ENCODE measurements at regions not wholly inside any gene's neighbourhood (a gene's known extent, or its start where the extent isn't known, plus 50 kb on each side); places are given as distances from the start of the nearest gene placed in this dataset.

DNA sequence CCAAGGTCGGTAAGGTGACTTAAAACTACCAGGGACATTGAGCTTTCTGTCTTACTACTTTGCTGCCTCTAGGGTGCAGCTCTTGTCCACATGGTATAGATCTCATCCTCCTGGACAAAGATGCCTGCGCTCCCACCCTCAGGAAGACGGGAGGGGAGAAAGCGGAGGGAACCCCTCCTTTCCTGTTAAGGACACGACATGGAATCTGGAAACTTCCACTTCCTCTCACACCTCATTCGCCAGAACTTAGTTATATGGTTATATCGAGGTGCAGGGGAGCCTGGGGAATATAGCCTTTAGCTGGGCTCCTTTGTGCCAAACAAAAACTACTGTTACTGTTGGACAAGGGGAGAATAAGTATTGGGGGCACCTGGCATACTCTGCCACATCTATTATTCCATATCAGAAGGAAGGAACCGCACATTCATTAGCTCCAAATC is 224.3 kb upstream of the TSHZ2 start:
- Histone ChIP-seq H3K79me2 (ENCODE audit: insufficient read depth, low read length) (no peaks in the 10 kb centered on the region), H2AFZ (ENCODE audit: low read depth, low read length, poor library complexity, severe bottlenecking) (no peak overlapping the region), H3K4me2 (ENCODE audit: low read length) (no peak overlapping the region), H3K36me3 (ENCODE audit: control insufficient read depth in 1 of 2, insufficient read depth in 2 of 2, low read length in 2 of 2) (no peaks in the 10 kb centered on the region), H3K9ac (ENCODE audit: low read length) (no peak overlapping the region), H3K27me3 (ENCODE audit: insufficient read depth, low read length) (no peaks in the 10 kb centered on the region), H3K9me3 (ENCODE audit: control insufficient read depth in 1 of 2, insufficient read depth in 1 of 2, low read depth in 1 of 2, low read length in 2 of 2) (peaks cover 0 to 17% of the 10 kb centered on the region in 2 experiments; a peak in 2 of 4 replicates), H4K20me1 (ENCODE audit: insufficient read depth) (no peaks in the 10 kb centered on the region), H3K27ac (ENCODE audit: low read depth, low read length) (no peak overlapping the region), H3K4me1 (ENCODE audit: control insufficient read depth in 1 of 2, insufficient read depth in 2 of 2, low read length in 2 of 2) (no peaks in the 10 kb centered on the region), H3K4me3 (replicated peaks in 1 of 2; ENCODE audit: low read depth in 1 of 2, low read length in 2 of 2) (no peak overlapping the region), H3K9me2 (ENCODE audit: insufficient read depth) (no peaks in the 10 kb centered on the region)
- POLR2A ChIA-PET, result no interaction called here
- intact Hi-C loops (cut with micrococcal nuclease), result no loop called here
- no TSS peak for BruUV-seq (replicated peaks)
- RAD21 ChIA-PET (ENCODE audit: low non-redundant PET in 1 of 2, low total read pairs in 2 of 2, uncharacterized antibody in 2 of 2, unreplicated experiment in 2 of 2), result no interaction called here
- CTCF ChIA-PET, result no interaction called here
- ATAC-seq (no peak), DNase-seq (ENCODE audit: low read depth, low spot score) (no peak)
- TF ChIP-seq, protein P1, sequence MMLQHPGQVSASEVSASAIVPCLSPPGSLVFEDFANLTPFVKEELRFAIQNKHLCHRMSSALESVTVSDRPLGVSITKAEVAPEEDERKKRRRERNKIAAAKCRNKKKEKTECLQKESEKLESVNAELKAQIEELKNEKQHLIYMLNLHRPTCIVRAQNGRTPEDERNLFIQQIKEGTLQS (IDR thresholded peaks at IDR 0.05), result no peak
- TF ChIP-seq EZH2phosphoT487 (IDR thresholded peaks at IDR 0.05; ENCODE audit: borderline replicate concordance) (no peak), EGR1 (IDR thresholded peaks at IDR 0.05; ENCODE audit: low read depth) (no peak), TCF7L2 (IDR thresholded peaks at IDR 0.05; ENCODE audit: borderline replicate concordance, extremely low read depth, insufficient read depth, insufficient read length) (no peak), JUND (IDR thresholded peaks at IDR 0.05) (no peak), ELF1 (IDR thresholded peaks at IDR 0.05; ENCODE audit: borderline replicate concordance, low read depth) (no peak), ZNF274 (IDR thresholded peaks at IDR 0.05; ENCODE audit: low read depth, low read length) (no peak), SRF (IDR thresholded peaks at IDR 0.05; ENCODE audit: low read depth) (no peak), YY1 (IDR thresholded peaks at IDR 0.05; ENCODE audit: extremely low read depth, insufficient replicate concordance, low read depth, low read length) (no peak), EZH2 (IDR thresholded peaks at IDR 0.05) (no peak), SP1 (IDR thresholded peaks at IDR 0.05; ENCODE audit: low read depth) (no peak), CBX3 (IDR thresholded peaks at IDR 0.05; ENCODE audit: low read depth) (no peak), ZFX (IDR thresholded peaks at IDR 0.05) (no peak), POLR2AphosphoS5 (IDR thresholded peaks at IDR 0.05; ENCODE audit: low read depth, low read length) (no peak), RAD21 (IDR thresholded peaks at IDR 0.05; ENCODE audit: low read depth) (no peak), SIN3A (IDR thresholded peaks at IDR 0.05; ENCODE audit: low read depth) (no peak)
- TF ChIP-seq, protein P2, sequence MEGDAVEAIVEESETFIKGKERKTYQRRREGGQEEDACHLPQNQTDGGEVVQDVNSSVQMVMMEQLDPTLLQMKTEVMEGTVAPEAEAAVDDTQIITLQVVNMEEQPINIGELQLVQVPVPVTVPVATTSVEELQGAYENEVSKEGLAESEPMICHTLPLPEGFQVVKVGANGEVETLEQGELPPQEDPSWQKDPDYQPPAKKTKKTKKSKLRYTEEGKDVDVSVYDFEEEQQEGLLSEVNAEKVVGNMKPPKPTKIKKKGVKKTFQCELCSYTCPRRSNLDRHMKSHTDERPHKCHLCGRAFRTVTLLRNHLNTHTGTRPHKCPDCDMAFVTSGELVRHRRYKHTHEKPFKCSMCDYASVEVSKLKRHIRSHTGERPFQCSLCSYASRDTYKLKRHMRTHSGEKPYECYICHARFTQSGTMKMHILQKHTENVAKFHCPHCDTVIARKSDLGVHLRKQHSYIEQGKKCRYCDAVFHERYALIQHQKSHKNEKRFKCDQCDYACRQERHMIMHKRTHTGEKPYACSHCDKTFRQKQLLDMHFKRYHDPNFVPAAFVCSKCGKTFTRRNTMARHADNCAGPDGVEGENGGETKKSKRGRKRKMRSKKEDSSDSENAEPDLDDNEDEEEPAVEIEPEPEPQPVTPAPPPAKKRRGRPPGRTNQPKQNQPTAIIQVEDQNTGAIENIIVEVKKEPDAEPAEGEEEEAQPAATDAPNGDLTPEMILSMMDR (IDR thresholded peaks at IDR 0.05 in 2 of 3, conservative IDR thresholded peaks at IDR 0.05 in 1 of 3; ENCODE audit: borderline replicate concordance in 1 of 3, insufficient read depth in 1 of 3, low read depth in 2 of 3, low read length in 2 of 3), result no peak
- TF ChIP-seq, protein P3, sequence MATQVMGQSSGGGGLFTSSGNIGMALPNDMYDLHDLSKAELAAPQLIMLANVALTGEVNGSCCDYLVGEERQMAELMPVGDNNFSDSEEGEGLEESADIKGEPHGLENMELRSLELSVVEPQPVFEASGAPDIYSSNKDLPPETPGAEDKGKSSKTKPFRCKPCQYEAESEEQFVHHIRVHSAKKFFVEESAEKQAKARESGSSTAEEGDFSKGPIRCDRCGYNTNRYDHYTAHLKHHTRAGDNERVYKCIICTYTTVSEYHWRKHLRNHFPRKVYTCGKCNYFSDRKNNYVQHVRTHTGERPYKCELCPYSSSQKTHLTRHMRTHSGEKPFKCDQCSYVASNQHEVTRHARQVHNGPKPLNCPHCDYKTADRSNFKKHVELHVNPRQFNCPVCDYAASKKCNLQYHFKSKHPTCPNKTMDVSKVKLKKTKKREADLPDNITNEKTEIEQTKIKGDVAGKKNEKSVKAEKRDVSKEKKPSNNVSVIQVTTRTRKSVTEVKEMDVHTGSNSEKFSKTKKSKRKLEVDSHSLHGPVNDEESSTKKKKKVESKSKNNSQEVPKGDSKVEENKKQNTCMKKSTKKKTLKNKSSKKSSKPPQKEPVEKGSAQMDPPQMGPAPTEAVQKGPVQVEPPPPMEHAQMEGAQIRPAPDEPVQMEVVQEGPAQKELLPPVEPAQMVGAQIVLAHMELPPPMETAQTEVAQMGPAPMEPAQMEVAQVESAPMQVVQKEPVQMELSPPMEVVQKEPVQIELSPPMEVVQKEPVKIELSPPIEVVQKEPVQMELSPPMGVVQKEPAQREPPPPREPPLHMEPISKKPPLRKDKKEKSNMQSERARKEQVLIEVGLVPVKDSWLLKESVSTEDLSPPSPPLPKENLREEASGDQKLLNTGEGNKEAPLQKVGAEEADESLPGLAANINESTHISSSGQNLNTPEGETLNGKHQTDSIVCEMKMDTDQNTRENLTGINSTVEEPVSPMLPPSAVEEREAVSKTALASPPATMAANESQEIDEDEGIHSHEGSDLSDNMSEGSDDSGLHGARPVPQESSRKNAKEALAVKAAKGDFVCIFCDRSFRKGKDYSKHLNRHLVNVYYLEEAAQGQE (IDR thresholded peaks at IDR 0.05; ENCODE audit: low read depth), result no peak

All from HCT116 (cell line).